NCI-H82 (cell line): ENCODE measurements at regions not wholly inside any gene's neighbourhood (a gene's known extent, or its start where the extent isn't known, plus 50 kb on each side); places are given as distances from the start of the nearest gene placed in this dataset.
A peak's percentile ranks its signal among the peaks of the same experiment; 100 is the strongest.
"Not testable (repeated sequence)": the region's sequence is repeated elsewhere in the genome, so short reads cannot be mapped to it uniquely, and the experiment has no call there.

ENCODE experiments used
- DNase-seq: peaks from one replicate; lab custom pipeline; 2025; lab: John Stamatoyannopoulos, UW

GRCh38 chr12:107500307-107500706, 185.3 kb upstream of the PWP1 start:
- DNase-seq, result no peak

DNA sequence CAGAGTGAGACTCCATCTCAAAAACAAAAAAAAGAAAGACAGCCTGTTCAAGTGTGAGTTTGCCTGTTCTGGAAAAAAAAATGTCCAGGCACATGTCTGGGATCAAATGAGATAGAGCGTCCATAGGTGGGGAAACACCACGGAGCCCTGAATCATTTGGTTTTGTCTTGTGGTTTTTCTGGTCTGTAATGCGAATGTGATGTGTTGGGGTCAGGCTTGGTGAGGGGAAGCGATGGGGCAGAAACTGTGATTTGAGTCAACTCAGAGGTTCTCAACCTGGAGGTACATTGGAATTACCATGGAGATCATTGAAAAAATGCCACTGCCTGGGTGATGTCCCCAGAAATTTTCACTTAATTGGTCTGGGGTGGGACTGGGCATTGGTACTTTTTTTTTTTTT, 183.9 kb upstream of the PWP1 start:
- DNase-seq, result no peak

GRCh38 chr12:107503129-107503855, 182.3 kb upstream of the PWP1 start:
- peak; percentile 26 for DNase-seq

- DNase-seq, result peak; percentile 87
Measured at GRCh38 chr12:107503887-107504885, 181.4 kb upstream of the PWP1 start.

- peak; percentile 35 for DNase-seq
Measured at GRCh38 chr12:107509421-107509820, 176.2 kb upstream of the PWP1 start.

- no peak for DNase-seq
Measured at GRCh38 chr12:107510211-107510610, 175.4 kb upstream of the PWP1 start.

- no peak for DNase-seq
Measured at GRCh38 chr12:107511292-107511691, 174.3 kb upstream of the PWP1 start.

- DNase-seq, result peak; percentile 38
Measured at GRCh38 chr12:107512391-107512790, 173.2 kb upstream of the PWP1 start.

DNA sequence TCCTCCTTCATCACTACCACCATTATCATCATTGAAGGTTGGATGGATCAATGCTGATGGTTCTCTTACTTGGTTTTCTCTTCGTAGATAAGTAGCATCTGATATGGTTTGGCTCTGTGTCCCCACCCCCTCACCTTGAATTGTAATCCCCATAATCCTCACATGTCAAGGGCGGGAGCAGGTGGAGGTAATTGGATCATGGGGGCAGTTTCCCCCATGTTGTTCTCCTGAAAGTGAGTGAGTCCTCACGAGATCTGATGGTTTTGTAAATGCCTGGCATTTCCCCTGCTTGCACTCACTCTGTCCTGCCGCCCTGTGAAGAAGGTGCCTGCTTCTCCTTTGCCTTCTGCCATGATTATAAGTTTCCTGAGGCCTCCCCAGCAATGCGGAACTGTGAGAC, 172.4 kb upstream of the PWP1 start:
- peak; percentile 96 for DNase-seq

- peak; percentile 89 for DNase-seq
Measured at GRCh38 chr12:107513636-107514400, 171.8 kb upstream of the PWP1 start.

DNA sequence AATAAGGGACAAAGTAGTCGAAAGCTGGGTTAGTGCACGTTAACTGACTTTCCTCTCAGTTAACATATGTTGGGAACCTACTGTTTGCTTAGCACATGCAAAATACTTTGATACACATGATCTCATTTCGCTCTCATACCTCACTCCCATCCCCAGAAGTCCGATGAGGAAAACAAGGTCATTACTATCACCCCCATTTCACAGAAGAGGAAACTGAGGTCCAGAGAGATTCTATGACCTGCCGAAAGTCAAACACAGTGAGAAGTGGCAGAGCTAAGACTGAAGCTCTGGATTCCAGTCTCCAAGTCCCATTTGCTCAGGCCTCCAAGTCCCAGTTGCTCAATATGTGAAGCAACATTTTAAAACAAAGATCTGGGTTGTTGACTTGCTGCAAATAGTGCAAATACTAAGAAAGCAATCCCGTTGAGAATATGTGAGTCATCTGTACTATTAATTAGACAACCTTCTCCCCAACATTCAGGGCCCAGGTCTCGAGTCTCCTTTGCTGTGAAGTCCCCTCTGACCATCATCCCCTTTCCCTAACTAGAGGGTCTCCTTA, 170.6 kb upstream of the PWP1 start:
- no peak for DNase-seq

GRCh38 chr12:107515446-107515958, 170.1 kb upstream of the PWP1 start:
- peak; percentile 54 for DNase-seq

- not testable (repeated sequence) for DNase-seq
Measured at GRCh38 chr12:107517816-107518215, 167.8 kb upstream of the PWP1 start.

DNA sequence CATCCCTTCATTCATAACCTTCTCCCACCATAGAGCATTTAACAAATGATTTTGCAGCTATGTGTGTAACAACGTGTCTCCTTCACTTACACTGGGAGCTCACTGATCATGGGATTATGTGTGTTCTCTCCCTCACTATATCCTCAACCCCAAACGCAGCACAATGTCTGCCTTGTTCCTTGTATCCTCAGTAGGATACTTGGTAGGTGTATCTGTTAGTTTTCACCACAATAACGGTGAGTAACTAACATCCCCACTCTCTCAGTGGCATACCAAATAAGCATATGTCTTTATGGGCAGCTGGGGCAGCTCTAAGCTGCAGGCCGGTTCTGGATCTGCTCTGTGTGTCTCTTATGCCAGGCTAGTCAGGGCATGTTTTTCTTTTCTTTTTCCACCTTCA, 166.7 kb upstream of the PWP1 start:
- no peak for DNase-seq

GRCh38 chr12:107519906-107520859, 165.4 kb upstream of the PWP1 start:
- DNase-seq, result peak; percentile 91

- DNase-seq, result no peak
Measured at GRCh38 chr12:107521826-107522355, 163.7 kb upstream of the PWP1 start.

DNA sequence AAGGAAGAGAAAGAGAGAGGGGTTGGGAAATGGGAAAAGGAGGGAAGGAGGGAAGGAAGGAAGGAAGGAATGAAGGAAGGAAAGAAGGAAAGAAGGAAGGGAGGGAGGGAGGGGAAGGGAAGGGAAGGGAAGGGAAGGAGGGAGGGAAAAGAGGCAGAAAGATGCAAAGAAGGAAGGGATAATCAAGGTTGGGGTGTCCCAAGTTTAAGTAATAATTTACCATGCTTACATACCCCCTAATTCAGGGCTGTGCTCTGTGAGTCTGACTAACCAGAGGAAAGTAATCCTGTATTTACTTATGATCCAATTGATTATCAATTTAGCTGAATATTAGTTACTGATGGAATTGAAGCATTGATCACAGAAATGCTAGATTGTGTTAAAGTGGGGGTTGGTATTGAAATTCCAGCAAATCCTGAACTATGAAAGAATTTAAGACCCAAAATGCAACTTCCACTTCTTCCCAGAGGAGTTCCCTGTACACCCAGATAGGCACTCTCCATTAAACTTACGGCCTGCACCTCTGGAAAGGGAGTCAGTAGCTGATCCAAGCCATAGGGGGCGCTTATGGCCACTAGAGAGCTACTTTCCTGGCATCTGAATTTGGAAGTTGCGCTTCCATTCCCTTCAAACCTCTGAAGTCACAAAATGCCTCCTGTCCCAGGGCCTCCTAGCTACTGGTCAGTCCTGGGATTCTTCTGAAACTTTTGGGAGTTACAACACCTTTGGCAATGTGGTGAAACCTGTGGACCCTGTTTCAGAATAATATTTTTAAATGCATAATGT, 162.7 kb upstream of the PWP1 start:
- DNase-seq, result peak; percentile 44

DNA sequence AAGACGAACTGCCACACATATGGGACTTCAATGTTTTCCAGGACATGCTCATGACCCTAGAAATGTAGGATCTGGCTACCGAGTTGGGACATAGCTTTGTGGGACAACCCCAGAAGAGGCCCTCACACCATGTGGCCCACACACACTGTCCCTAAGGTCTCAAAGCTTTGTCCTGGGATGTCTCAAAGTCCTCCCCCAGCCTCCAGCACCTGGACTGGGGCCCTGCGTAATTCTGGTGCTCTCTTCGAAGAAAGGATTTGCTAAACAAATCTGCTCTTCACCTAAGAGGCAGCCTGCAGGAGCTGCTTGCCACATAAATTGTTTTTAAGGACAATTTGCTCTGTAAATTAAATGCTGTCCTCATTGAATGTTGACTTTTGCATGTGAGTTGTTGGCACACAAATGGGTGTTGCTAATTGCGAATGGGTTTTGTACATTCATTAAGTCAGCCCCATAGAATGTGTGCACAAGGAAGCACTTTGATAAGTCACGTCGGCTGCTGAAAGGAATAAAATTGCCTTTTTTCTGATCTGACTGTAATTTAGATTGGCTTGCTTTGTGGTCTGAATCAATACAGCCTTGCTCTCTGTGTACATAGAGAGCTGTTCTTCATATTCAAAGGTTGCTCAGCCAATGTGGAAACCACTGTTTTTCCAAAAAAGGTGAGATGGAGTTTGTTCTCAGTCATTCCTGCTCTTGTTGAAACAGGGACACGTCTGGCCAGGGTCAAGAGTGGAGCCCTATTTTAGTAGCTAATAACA, 161.6 kb upstream of the PWP1 start:
- no peak for DNase-seq
